Transverse colon (tissue), 4 donors: ENCODE measurements at regions not wholly inside any gene's neighbourhood (a gene's known extent, or its start where the extent isn't known, plus 50 kb on each side); places are given as distances from the start of the nearest gene placed in this dataset.

Experiments
- DNase-seq: peaks from one replicate; pipeline ENCODE4 v3.0.0-alpha.2; 2019
- H3K27ac ChIP-seq, 4 donors: fragments of 200-600 bp; sonication (generic); 2 replicates each; pipeline ENCODE4 v1.5.1; 2016 to 2018; ENCODE audit warnings: inconsistent platforms in 4 of 4
- H3K27me3 ChIP-seq: fragments of 200-600 bp; sonication (generic); 2 replicates; pipeline ENCODE4 v1.5.1; 2017; ENCODE audit warnings: inconsistent platforms
- H3K36me3 ChIP-seq, 4 donors: fragments of 200-600 bp; sonication (generic); 2 replicates each; pipeline ENCODE4 v1.5.1; 2017 to 2019; ENCODE audit warnings: inconsistent platforms in 4 of 4
- H3K4me1 ChIP-seq, 4 donors: fragments of 200-600 bp; sonication (generic); 2 replicates each; pipeline ENCODE4 v1.5.1; 2017 to 2020; ENCODE audit warnings: inconsistent platforms in 4 of 4
- H3K4me3 ChIP-seq, 4 donors: fragments of 200-600 bp; sonication (generic); 1 replicate in 1 of 4; 2 replicates in 3 of 4; pipeline versions ENCODE4 v1.5.1 to v1.6.1; 2017 to 2019; ENCODE audit warnings: inconsistent platforms in 4 of 4
- H3K9me3 ChIP-seq, 2 donors: fragments of 200-600 bp; sonication (generic); 2 replicates each; pipeline ENCODE4 v1.5.1; 2017 to 2019; ENCODE audit warnings: inconsistent platforms in 2 of 2
- EP300 ChIP-seq: sonication (generic); formaldehyde crosslinking; IDR thresholded peaks from one replicate; pipeline ENCODE4 v1.6.1; 2017; ENCODE audit warnings: antibody characterized with exemption, low read depth
- POLR2A ChIP-seq: fragments of 450-650 bp; IDR thresholded peaks from one replicate; pipeline ENCODE4 v1.6.1; 2016; ENCODE audit warnings: antibody characterized with exemption, mild to moderate bottlenecking, moderate library complexity
- POLR2AphosphoS5 ChIP-seq, 3 donors: sonication (generic); formaldehyde crosslinking; IDR thresholded peaks; one replicate each; pipeline ENCODE4 v1.6.1; 2016; ENCODE audit warnings: antibody characterized with exemption in 3 of 3
- WGBS, 2 donors: methylation state at CpG; one replicate each; pipeline ENCODE4 v1.1.5; 2018; ENCODE audit warnings: low coverage in 1 of 2; 5-methylcytosine and 5-hydroxymethylcytosine counted together
- in situ Hi-C, 4 donors: fragments of 200-750 bp; cut with MboI; loops; one replicate each; pipeline versions ENCODE4 v1.15.0 to v1.15.1; 2017; ENCODE audit warnings: low sequenced_read_pairs in 3 of 4, low pct_ligation_motif_present in 1 of 4, low pct_unique_long_range_greater_than_20kb in 1 of 4
- intact Hi-C: fragments of 100-400 bp; cut with DNase I; formaldehyde crosslinking; loops from one replicate; pipeline ENCODE4 v1.15.1; 2023; ENCODE audit warnings: low total_unique reads
- TF ChIP-seq, protein P1 (sequence below), 5 experiments: fragments of 200-600 bp in 3 of 5; fragments of 450-650 bp in 2 of 5; sonication (generic) in 3 of 5; IDR thresholded peaks; 1 replicate in 2 of 5; 2 replicates in 3 of 5; pipeline ENCODE4 v1.5.1; 2016 to 2017; ENCODE audit warnings: antibody characterized with exemption in 5 of 5, inconsistent platforms in 3 of 5, mild to moderate bottlenecking in 2 of 5, moderate library complexity in 1 of 5

DNA sequence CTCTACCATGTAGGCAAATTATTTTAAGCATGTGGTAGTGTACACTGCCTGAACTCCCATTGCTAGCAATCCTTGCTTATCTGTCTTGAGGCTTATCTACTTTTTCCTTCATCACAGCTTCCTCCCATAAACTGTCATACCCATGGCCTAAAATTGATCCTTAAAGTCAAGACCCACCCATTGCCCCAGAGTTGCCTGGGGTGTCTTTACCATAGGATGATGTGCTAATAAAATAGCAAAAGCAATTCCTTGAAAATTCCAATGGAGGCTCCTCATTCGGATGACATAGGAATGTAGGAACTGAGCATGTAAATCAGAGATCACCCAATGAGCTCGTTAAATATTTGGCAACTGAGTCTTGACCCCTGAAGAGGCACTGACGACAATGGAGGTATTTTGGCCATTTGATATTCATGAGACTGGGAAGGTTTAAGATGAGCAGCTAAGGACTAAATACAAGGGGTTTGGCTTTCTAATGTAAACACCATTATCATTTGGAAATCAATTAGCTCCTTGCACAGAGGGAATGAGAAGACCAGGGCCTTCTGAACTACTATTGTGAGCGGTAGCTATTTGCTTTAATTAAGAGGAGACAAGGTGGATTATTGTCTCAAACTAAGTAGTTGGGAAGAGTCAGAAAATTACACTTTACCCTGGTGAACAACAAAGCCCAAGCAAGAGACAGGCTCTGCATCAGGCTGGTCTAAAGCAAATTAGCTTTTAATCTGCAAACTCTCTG lies 234.9 kb downstream of the GATA3 start:
- no peaks in the 10 kb centered on the region for H3K9me3 ChIP-seq
- 60 to 61% methylated on average over 4 of the region's 4 CpGs for WGBS, 2 donors
- no peak for DNase-seq
- no peaks in the 10 kb centered on the region for H3K27me3 ChIP-seq
- no peak for TF ChIP-seq POLR2A
- TF ChIP-seq POLR2AphosphoS5 (IDR thresholded peaks at IDR 0.05) = no peak
- TF ChIP-seq, protein P1, sequence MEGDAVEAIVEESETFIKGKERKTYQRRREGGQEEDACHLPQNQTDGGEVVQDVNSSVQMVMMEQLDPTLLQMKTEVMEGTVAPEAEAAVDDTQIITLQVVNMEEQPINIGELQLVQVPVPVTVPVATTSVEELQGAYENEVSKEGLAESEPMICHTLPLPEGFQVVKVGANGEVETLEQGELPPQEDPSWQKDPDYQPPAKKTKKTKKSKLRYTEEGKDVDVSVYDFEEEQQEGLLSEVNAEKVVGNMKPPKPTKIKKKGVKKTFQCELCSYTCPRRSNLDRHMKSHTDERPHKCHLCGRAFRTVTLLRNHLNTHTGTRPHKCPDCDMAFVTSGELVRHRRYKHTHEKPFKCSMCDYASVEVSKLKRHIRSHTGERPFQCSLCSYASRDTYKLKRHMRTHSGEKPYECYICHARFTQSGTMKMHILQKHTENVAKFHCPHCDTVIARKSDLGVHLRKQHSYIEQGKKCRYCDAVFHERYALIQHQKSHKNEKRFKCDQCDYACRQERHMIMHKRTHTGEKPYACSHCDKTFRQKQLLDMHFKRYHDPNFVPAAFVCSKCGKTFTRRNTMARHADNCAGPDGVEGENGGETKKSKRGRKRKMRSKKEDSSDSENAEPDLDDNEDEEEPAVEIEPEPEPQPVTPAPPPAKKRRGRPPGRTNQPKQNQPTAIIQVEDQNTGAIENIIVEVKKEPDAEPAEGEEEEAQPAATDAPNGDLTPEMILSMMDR (IDR thresholded peaks at IDR 0.05) = no peak
- TF ChIP-seq EP300 = no peak
- H3K4me1 ChIP-seq = no peaks in the 10 kb centered on the region
- intact Hi-C loops = no loop called here
- no peak overlapping the region for H3K27ac ChIP-seq
- in situ Hi-C loops = no loop called here
- no peaks in the 10 kb centered on the region for H3K36me3 ChIP-seq
- no peak overlapping the region for H3K4me3 ChIP-seq

DNA sequence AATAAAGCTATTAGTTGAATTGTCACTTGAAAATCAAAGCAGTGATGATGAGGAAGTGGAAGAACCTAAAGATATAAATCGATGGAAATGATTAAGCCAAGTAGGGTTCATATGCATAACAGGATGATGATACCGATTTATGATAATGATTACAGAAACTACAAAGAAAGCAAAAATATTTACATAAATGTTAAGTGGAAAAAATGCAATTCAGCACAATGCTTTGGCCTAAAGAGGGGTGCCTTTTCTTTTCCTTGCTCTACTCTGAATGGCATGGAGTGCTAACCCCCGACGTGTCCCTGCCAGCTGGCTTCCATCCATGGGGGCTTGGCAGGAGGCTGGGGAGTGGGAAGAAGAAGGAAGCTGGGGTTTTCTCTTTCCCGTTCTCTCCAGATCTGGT lies 240.3 kb downstream of the GATA3 start:
- H3K9me3 ChIP-seq = no peaks in the 10 kb centered on the region
- no peak overlapping the region for H3K4me3 ChIP-seq
- peaks cover 10% of the 10 kb centered on the region for H3K27me3 ChIP-seq
- no peaks in the 10 kb centered on the region for H3K36me3 ChIP-seq
- no peak overlapping the region for H3K27ac ChIP-seq
- TF ChIP-seq, protein P1 (IDR thresholded peaks at IDR 0.05) = no peak
- TF ChIP-seq POLR2A (no peak), EP300 (no peak), POLR2AphosphoS5 (IDR thresholded peaks at IDR 0.05) (no peak)
- WGBS, 2 donors = 73 to 75% methylated on average over 5 of the region's 5 CpGs
- intact Hi-C loops (no loop called here), in situ Hi-C loops (no loop called here)
- no peak for DNase-seq
- no peaks in the 10 kb centered on the region for H3K4me1 ChIP-seq

DNA sequence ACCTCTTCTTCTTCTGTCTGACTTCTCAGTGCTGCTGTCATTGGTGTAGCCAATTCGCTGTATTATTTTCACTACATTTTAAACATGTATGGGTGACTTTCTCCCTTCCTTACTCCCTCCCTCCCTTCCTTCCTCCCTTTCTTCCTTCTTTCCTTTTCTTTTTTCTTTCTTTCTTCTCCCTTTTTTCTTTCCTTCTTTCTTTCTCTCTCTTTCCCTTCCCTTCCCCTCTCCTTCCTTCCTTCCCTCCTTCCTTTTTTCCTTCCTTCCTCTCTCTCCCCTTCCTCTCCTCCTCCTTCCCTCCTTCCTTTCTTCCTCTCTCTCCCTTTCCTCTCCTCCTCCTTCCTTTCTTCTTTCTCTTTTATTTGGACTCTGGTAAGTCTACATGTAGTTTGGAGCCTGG lies 240.8 kb downstream of the GATA3 start:
- 85 to 88% methylated on average over 1 of the region's 1 CpG for WGBS, 2 donors
- no peak for DNase-seq
- no peaks in the 10 kb centered on the region for H3K36me3 ChIP-seq
- no peak overlapping the region for H3K4me3 ChIP-seq
- no peaks in the 10 kb centered on the region for H3K4me1 ChIP-seq
- no peak overlapping the region for H3K27ac ChIP-seq
- intact Hi-C loops = no loop called here
- TF ChIP-seq EP300 (no peak), POLR2A (no peak), POLR2AphosphoS5 (IDR thresholded peaks at IDR 0.05) (no peak)
- TF ChIP-seq, protein P1 (IDR thresholded peaks at IDR 0.05) = no peak
- H3K9me3 ChIP-seq = no peaks in the 10 kb centered on the region
- H3K27me3 ChIP-seq = peaks cover 10% of the 10 kb centered on the region
- in situ Hi-C loops = no loop called here

DNA sequence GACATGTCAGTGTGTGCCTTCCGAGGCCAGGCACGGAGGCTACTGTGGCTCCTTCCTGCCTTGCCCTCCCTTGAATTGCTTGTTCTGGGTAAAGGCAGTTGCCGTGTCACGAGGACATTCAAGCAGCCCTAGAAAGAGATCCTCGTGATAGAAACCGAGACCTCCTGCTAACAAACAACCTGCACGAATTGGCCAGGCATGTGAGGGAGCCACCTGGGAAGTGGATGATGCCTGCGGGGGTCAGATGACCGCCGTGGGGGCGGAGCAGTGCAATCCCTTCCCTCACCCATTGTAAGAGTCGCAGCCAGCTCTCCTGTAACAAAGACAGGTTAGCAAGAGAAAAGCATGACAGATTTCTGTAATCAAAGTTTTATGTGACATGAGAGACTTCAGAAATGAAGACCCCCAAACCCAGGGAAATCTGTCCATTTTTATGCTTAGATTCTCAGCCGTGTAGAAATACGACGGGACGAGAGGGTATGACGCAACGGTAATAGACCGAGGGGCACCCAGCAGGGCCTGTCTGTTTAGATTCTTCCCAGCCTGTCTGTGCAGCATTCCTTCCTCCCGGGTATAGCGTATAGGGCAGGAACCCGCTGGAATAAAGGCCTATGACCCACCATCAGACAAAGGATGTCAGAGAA lies 241.7 kb downstream of the GATA3 start:
- no peak for TF ChIP-seq EP300
- TF ChIP-seq POLR2AphosphoS5 (IDR thresholded peaks at IDR 0.05) = no peak
- TF ChIP-seq POLR2A = no peak
- TF ChIP-seq, protein P1 (IDR thresholded peaks at IDR 0.05) = no peak
- Histone ChIP-seq H3K36me3 (no peaks in the 10 kb centered on the region), H3K27me3 (peaks cover 10% of the 10 kb centered on the region), H3K4me1 (no peaks in the 10 kb centered on the region), H3K4me3 (no peak overlapping the region), H3K27ac (no peak overlapping the region), H3K9me3 (no peaks in the 10 kb centered on the region)
- in situ Hi-C loops (no loop called here), intact Hi-C loops (no loop called here)
- DNase-seq = no peak
- 43 to 61% methylated on average over 4 to 22 of the region's 22 CpGs for WGBS, 2 donors
